Esophagus squamous epithelium (tissue), 5 donors: ENCODE measurements at regions not wholly inside any gene's neighbourhood (a gene's known extent, or its start where the extent isn't known, plus 50 kb on each side); places are given as distances from the start of the nearest gene placed in this dataset.

Experiments
- DNase-seq: peaks from one replicate; lab custom pipeline; 2025; lab: John Stamatoyannopoulos, UW
- H3K27ac ChIP-seq, 4 donors: fragments of 200-600 bp; sonication (generic); one replicate each; pipeline ENCODE4 v1.5.1; 2016 to 2019; ENCODE audit warnings: mild to moderate bottlenecking in 1 of 4
- H3K27me3 ChIP-seq, 4 donors: fragments of 200-600 bp; sonication (generic); 1 replicate in 3 of 4; 2 replicates in 1 of 4; pipeline versions ENCODE4 v1.5.1 to v1.6.0; 2017 to 2021; ENCODE audit warnings: antibody characterized with exemption in 1 of 4
- H3K36me3 ChIP-seq, 3 donors: fragments of 200-600 bp; sonication (generic); one replicate each; pipeline ENCODE4 v1.5.1; 2016 to 2019
- H3K4me1 ChIP-seq, 3 donors: fragments of 200-600 bp; sonication (generic); one replicate each; pipeline ENCODE4 v1.5.1; 2017 to 2019
- H3K4me3 ChIP-seq, 4 donors: fragments of 200-600 bp; sonication (generic); 1 replicate in 3 of 4; 2 replicates in 1 of 4; pipeline ENCODE4 v1.5.1; 2016 to 2019; ENCODE audit warnings: mild to moderate bottlenecking in 2 of 4, moderate library complexity in 1 of 4
- H3K9me3 ChIP-seq, 3 donors: fragments of 200-600 bp; sonication (generic); one replicate each; pipeline ENCODE4 v1.5.1; 2016 to 2019
- POLR2A ChIP-seq, 4 donors: fragments of 450-650 bp; IDR thresholded peaks; one replicate each; pipeline ENCODE4 v1.6.1; 2017; ENCODE audit warnings: antibody characterized with exemption in 4 of 4, mild to moderate bottlenecking in 4 of 4, moderate library complexity in 3 of 4
- WGBS, 2 donors: methylation state at CpG; one replicate each; pipeline ENCODE4 v1.1.5; 2018; 5-methylcytosine and 5-hydroxymethylcytosine counted together
- intact Hi-C: fragments of 100-400 bp; cut with DNase I; formaldehyde crosslinking; loops from one replicate; pipeline ENCODE4 v1.15.0; 2022
- TF ChIP-seq, protein P1 (sequence below), 6 experiments: fragments of 450-650 bp in 4 of 6; fragments of 200-600 bp in 2 of 6; sonication (generic) in 2 of 6; IDR thresholded peaks; one replicate each; pipeline ENCODE4 v1.5.1; 2016 to 2019; ENCODE audit warnings: antibody characterized with exemption in 6 of 6, mild to moderate bottlenecking in 4 of 6, moderate library complexity in 4 of 6
- donor health status: DM: yes; HTN: yes; CAD: no.

GRCh38 chr14:98984027-98984718, 287.8 kb downstream of the BCL11B start:
- H3K27ac ChIP-seq = no peak overlapping the region
- DNase-seq = no peak
- TF ChIP-seq, protein P1, sequence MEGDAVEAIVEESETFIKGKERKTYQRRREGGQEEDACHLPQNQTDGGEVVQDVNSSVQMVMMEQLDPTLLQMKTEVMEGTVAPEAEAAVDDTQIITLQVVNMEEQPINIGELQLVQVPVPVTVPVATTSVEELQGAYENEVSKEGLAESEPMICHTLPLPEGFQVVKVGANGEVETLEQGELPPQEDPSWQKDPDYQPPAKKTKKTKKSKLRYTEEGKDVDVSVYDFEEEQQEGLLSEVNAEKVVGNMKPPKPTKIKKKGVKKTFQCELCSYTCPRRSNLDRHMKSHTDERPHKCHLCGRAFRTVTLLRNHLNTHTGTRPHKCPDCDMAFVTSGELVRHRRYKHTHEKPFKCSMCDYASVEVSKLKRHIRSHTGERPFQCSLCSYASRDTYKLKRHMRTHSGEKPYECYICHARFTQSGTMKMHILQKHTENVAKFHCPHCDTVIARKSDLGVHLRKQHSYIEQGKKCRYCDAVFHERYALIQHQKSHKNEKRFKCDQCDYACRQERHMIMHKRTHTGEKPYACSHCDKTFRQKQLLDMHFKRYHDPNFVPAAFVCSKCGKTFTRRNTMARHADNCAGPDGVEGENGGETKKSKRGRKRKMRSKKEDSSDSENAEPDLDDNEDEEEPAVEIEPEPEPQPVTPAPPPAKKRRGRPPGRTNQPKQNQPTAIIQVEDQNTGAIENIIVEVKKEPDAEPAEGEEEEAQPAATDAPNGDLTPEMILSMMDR (IDR thresholded peaks at IDR 0.05) = no peak
- no peak for TF ChIP-seq POLR2A (IDR thresholded peaks at IDR 0.05)
- WGBS, 2 donors = 75 to 87% methylated on average over 5 to 9 of the region's 11 CpGs
- H3K9me3 ChIP-seq = no peaks in the 10 kb centered on the region
- no peaks in the 10 kb centered on the region for H3K36me3 ChIP-seq
- H3K4me1 ChIP-seq = no peaks in the 10 kb centered on the region
- H3K4me3 ChIP-seq = no peak overlapping the region
- H3K27me3 ChIP-seq = no peaks in the 10 kb centered on the region
- intact Hi-C loops = no loop called here

DNA sequence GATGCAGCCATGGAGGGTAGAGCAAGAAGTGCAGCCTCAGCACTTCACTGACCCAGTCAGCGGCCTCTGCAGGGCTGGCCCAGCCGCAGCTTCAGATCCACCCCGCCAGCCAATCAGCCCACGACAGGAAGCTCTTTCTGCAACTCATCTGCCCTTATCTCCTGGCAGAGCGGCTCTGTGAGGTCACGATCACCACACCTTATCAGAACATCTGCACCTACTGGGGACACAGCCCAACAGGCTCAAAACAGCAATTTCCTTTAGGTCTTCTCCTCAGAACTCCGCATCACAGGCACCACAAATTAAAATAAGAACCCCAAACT, 287.3 kb downstream of the BCL11B start:
- Histone ChIP-seq H3K27me3 (no peaks in the 10 kb centered on the region), H3K4me3 (no peak overlapping the region), H3K36me3 (no peaks in the 10 kb centered on the region), H3K4me1 (no peaks in the 10 kb centered on the region), H3K9me3 (no peaks in the 10 kb centered on the region), H3K27ac (no peak overlapping the region)
- WGBS, 2 donors = 76 to 83% methylated on average over 1 to 5 of the region's 7 CpGs
- intact Hi-C loops = no loop called here
- TF ChIP-seq, protein P1 (IDR thresholded peaks at IDR 0.05) = no peak
- no peak for DNase-seq

GRCh38 chr14:98993818-98994217, 278.2 kb downstream of the BCL11B start:
- Histone ChIP-seq H3K9me3 (no peaks in the 10 kb centered on the region), H3K4me3 (no peak overlapping the region), H3K36me3 (no peaks in the 10 kb centered on the region), H3K27ac (peak overlapping the region in 1 of 4 donors; percentile 20), H3K27me3 (no peaks in the 10 kb centered on the region), H3K4me1 (peaks cover 0 to 10% (median 0%) of the 10 kb centered on the region in 3 donors)
- DNase-seq = no peak
- 82 to 86% methylated on average over 1 of the region's 1 CpG for WGBS, 2 donors
- intact Hi-C loops = no loop called here
- TF ChIP-seq POLR2A (IDR thresholded peaks at IDR 0.05) = no peak
- TF ChIP-seq, protein P1 (IDR thresholded peaks at IDR 0.05) = no peak

- Histone ChIP-seq H3K27ac (peak overlapping the region in 2 of 4 donors; percentile 20 to 45), H3K27me3 (no peaks in the 10 kb centered on the region), H3K9me3 (no peaks in the 10 kb centered on the region), H3K36me3 (no peaks in the 10 kb centered on the region), H3K4me1 (peaks cover 0 to 10% (median 0%) of the 10 kb centered on the region in 3 donors), H3K4me3 (no peak overlapping the region)
- intact Hi-C loops = no loop called here
- WGBS, 2 donors = 58 to 59% methylated on average over 3 of the region's 3 CpGs
- TF ChIP-seq POLR2A (IDR thresholded peaks at IDR 0.05) = no peak
- TF ChIP-seq, protein P1 (IDR thresholded peaks at IDR 0.05) = no peak
- no peak for DNase-seq
Measured at GRCh38 chr14:98994561-98994960, 277.4 kb downstream of the BCL11B start.

DNA sequence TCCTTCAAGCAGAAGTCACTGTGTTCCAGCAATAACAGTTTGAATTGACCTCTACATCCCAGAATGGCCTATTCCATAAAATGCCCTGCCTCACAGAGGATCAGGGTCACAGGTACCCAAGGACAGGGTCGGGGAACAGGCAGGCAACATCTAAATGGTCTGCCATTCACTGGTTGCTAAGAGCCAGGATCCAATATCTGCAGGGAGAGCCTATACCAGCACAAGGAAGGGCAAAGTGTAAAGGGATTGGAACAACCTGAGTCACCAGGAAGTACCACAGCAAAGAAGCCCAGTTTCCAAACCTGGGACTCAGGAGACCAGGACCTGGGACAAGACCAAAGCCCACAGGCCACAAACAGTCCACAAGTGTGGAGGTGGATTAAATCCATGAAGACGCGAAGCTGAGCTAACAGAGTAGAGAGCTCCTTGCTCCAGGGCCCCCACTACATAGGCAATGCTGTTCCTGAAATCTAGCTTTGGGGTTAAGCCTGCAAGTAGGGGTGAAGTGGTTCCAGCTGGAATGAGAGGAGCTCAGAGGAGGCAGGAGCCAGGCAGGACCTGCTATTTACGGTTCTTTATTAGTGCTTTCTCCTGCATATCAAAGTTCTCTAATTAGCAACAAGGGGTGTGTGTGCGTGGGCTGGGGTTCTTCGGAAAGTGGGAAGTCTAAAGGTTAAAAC, 274.3 kb downstream of the BCL11B start:
- no peak for DNase-seq
- no peaks in the 10 kb centered on the region for H3K36me3 ChIP-seq
- no peak overlapping the region for H3K27ac ChIP-seq
- no peaks in the 10 kb centered on the region for H3K9me3 ChIP-seq
- intact Hi-C loops = no loop called here
- H3K4me3 ChIP-seq = no peak overlapping the region
- TF ChIP-seq, protein P1 (IDR thresholded peaks at IDR 0.05) = no peak
- TF ChIP-seq POLR2A (IDR thresholded peaks at IDR 0.05) = no peak
- no peaks in the 10 kb centered on the region for H3K27me3 ChIP-seq
- peaks cover 0 to 10% (median 0%) of the 10 kb centered on the region in 3 donors for H3K4me1 ChIP-seq
- WGBS, 2 donors = 86 to 88% methylated on average over 6 of the region's 6 CpGs
